Panc1 (cell line): ENCODE measurements at regions not wholly inside any gene's neighbourhood (a gene's known extent, or its start where the extent isn't known, plus 50 kb on each side); places are given as distances from the start of the nearest gene placed in this dataset.

Source experiments
- POLR2AphosphoS5 ChIP-seq: IDR thresholded peaks from 2 replicates; pipeline ENCODE4 v1.6.1; 2012; ENCODE audit warnings: mild to moderate bottlenecking, low read depth, low read length, moderate library complexity
- TF ChIP-seq, protein P1 (sequence below): fragments of 450-650 bp; IDR thresholded peaks from 2 replicates; pipeline ENCODE4 v1.5.1; 2017; ENCODE audit warnings: mild to moderate bottlenecking
- TF ChIP-seq, protein P2 (sequence below), 2 experiments: IDR thresholded peaks; 2 replicates each; pipeline ENCODE4 v1.6.1; 2011 to 2012; ENCODE audit warnings: low read depth in 2 of 2, control low read depth in 1 of 2, low read length in 1 of 2, mild to moderate bottlenecking in 1 of 2, moderate library complexity in 1 of 2; ENCODE audit not compliant: insufficient read depth in 1 of 2

DNA sequence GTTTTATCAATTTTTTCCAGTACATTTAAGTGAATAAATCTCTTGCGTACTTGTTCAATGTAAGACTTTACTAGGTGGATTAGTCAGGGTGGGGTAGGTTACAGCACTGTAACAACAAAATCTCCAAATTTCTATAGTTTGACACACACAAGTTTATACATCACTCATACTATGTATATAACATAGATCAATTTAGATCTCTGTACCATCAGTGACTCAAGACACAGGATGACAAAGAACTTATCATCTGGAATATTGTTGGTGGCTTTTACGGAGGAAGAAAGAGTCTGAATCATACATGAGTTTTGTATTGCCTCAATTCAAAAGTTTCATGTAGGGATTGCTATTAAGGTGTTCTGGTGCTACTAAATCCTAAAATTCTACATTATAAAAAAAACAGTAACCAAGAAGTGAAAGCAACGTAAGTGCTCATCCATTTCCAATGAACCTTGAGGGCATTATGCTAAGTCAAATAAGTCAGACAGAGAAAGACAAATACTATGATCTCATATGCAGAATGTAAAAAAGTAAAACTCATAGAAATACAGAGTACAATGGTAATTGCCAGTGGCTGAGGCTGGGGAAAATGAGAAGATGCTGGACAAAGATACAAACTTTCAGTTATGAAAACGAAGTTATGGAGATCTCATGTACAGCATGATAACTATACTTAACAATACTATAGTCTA is 98.0 kb upstream of the DKK2 start:
- TF ChIP-seq, protein P1, sequence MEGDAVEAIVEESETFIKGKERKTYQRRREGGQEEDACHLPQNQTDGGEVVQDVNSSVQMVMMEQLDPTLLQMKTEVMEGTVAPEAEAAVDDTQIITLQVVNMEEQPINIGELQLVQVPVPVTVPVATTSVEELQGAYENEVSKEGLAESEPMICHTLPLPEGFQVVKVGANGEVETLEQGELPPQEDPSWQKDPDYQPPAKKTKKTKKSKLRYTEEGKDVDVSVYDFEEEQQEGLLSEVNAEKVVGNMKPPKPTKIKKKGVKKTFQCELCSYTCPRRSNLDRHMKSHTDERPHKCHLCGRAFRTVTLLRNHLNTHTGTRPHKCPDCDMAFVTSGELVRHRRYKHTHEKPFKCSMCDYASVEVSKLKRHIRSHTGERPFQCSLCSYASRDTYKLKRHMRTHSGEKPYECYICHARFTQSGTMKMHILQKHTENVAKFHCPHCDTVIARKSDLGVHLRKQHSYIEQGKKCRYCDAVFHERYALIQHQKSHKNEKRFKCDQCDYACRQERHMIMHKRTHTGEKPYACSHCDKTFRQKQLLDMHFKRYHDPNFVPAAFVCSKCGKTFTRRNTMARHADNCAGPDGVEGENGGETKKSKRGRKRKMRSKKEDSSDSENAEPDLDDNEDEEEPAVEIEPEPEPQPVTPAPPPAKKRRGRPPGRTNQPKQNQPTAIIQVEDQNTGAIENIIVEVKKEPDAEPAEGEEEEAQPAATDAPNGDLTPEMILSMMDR, result no peak
- TF ChIP-seq POLR2AphosphoS5, result no peak
- TF ChIP-seq, protein P2, sequence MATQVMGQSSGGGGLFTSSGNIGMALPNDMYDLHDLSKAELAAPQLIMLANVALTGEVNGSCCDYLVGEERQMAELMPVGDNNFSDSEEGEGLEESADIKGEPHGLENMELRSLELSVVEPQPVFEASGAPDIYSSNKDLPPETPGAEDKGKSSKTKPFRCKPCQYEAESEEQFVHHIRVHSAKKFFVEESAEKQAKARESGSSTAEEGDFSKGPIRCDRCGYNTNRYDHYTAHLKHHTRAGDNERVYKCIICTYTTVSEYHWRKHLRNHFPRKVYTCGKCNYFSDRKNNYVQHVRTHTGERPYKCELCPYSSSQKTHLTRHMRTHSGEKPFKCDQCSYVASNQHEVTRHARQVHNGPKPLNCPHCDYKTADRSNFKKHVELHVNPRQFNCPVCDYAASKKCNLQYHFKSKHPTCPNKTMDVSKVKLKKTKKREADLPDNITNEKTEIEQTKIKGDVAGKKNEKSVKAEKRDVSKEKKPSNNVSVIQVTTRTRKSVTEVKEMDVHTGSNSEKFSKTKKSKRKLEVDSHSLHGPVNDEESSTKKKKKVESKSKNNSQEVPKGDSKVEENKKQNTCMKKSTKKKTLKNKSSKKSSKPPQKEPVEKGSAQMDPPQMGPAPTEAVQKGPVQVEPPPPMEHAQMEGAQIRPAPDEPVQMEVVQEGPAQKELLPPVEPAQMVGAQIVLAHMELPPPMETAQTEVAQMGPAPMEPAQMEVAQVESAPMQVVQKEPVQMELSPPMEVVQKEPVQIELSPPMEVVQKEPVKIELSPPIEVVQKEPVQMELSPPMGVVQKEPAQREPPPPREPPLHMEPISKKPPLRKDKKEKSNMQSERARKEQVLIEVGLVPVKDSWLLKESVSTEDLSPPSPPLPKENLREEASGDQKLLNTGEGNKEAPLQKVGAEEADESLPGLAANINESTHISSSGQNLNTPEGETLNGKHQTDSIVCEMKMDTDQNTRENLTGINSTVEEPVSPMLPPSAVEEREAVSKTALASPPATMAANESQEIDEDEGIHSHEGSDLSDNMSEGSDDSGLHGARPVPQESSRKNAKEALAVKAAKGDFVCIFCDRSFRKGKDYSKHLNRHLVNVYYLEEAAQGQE (IDR thresholded peaks at IDR 0.05; ENCODE audit: insufficient read depth in 1 of 2, low read depth in 2 of 2, low read length in 1 of 2), result no peak
